ENCODE measurements at regions not wholly inside any gene's neighbourhood (a gene's known extent, or its start where the extent isn't known, plus 50 kb on each side); places are given as distances from the start of the nearest gene placed in this dataset.

- no peak overlapping the region for H3K4me3 ChIP-seq
- DNase-seq = no peak
- in situ Hi-C loops (cut with MboI; ENCODE audit: low sequenced_read_pairs in 4 of 4) (no loop called here), intact Hi-C loops (cut with DNase I; ENCODE audit: low total_unique reads) (no loop called here)
- no peak overlapping the region for H3K27ac ChIP-seq
- ATAC-seq = no peak
- peaks cover 22% of the 10 kb centered on the region in 2 donors for H3K4me1 ChIP-seq
- TF ChIP-seq POLR2A (IDR thresholded peaks at IDR 0.05) (no peak), CTCF (IDR thresholded peaks at IDR 0.05 in 4 of 5, conservative IDR thresholded peaks at IDR 0.05 in 1 of 5) (no peak)
- H3K36me3 ChIP-seq = no peaks in the 10 kb centered on the region
- H3K9me3 ChIP-seq = no peaks in the 10 kb centered on the region
- H3K27me3 ChIP-seq = peaks cover 0 to 8% (median 5%) of the 10 kb centered on the region in 3 donors
Observed at GRCh38 chr3:72174040-72174439, 389.1 kb upstream of the PROK2 start.

GRCh38 chr3:72171946-72172345 is 387.0 kb upstream of the PROK2 start:
- DNase-seq (peak in 1 of 2 donors; percentile 21), ATAC-seq (peak; percentile 49 to 69)
- in situ Hi-C loops (cut with MboI; ENCODE audit: low sequenced_read_pairs in 4 of 4) = no loop called here
- peaks cover 18 to 20% of the 10 kb centered on the region in 2 donors for H3K4me1 ChIP-seq
- no peaks in the 10 kb centered on the region for H3K27me3 ChIP-seq
- no peaks in the 10 kb centered on the region for H3K9me3 ChIP-seq
- H3K27ac ChIP-seq = peak overlapping the region; percentile 17 to 55 (median 28)
- intact Hi-C loops (cut with DNase I; ENCODE audit: low total_unique reads) = no loop called here
- H3K4me3 ChIP-seq = peak overlapping the region in 1 of 4 donors; percentile 26
- no peaks in the 10 kb centered on the region for H3K36me3 ChIP-seq
- TF ChIP-seq CTCF (IDR thresholded peaks at IDR 0.05 in 4 of 5, conservative IDR thresholded peaks at IDR 0.05 in 1 of 5) = no peak
- no peak for TF ChIP-seq POLR2A (IDR thresholded peaks at IDR 0.05)

- peak in 1 of 2 donors; percentile 71 for ATAC-seq
- TF ChIP-seq POLR2A (IDR thresholded peaks at IDR 0.05) (no peak), CTCF (IDR thresholded peaks at IDR 0.05 in 4 of 5, conservative IDR thresholded peaks at IDR 0.05 in 1 of 5) (no peak)
- H3K4me1 ChIP-seq = peaks cover 17 to 18% of the 10 kb centered on the region in 2 donors
Observed at GRCh38 chr3:72171463-72171881, 386.5 kb upstream of the PROK2 start.

GRCh38 chr3:72169561-72170472 is 384.9 kb upstream of the PROK2 start:
- in situ Hi-C loops (cut with MboI; ENCODE audit: low sequenced_read_pairs in 4 of 4) = no loop called here
- H3K9me3 ChIP-seq = no peaks in the 10 kb centered on the region
- H3K27me3 ChIP-seq = no peaks in the 10 kb centered on the region
- peaks cover 17 to 18% of the 10 kb centered on the region in 2 donors for H3K4me1 ChIP-seq
- TF ChIP-seq POLR2A (IDR thresholded peaks at IDR 0.05) (no peak), CTCF (IDR thresholded peaks at IDR 0.05 in 4 of 5, conservative IDR thresholded peaks at IDR 0.05 in 1 of 5) (no peak)
- ATAC-seq (no peak), DNase-seq (no peak)
- no peaks in the 10 kb centered on the region for H3K36me3 ChIP-seq
- no peak overlapping the region for H3K27ac ChIP-seq
- intact Hi-C loops (cut with DNase I; ENCODE audit: low total_unique reads) = no loop called here
- H3K4me3 ChIP-seq = no peak overlapping the region

More at GRCh38 chr3:72171463-72171881, 386.5 kb upstream of the PROK2 start:
- Histone ChIP-seq H3K36me3 (no peaks in the 10 kb centered on the region), H3K9me3 (no peaks in the 10 kb centered on the region), H3K4me3 (peak overlapping the region in 1 of 4 donors; percentile 26), H3K27me3 (no peaks in the 10 kb centered on the region), H3K27ac (peak overlapping the region; percentile 17 to 55 (median 28))
- intact Hi-C loops (cut with DNase I; ENCODE audit: low total_unique reads) = no loop called here
- no peak for DNase-seq
- in situ Hi-C loops (cut with MboI; ENCODE audit: low sequenced_read_pairs in 4 of 4) = no loop called here

All from gastrocnemius medialis (tissue), 4 donors.